ENCODE measurements at regions not wholly inside any gene's neighbourhood (a gene's known extent, or its start where the extent isn't known, plus 50 kb on each side); places are given as distances from the start of the nearest gene placed in this dataset.
"Not testable (repeated sequence)": the region's sequence is repeated elsewhere in the genome, so short reads cannot be mapped to it uniquely, and the experiment has no call there.

GRCh38 chr2:129492548-129492947 is 486.9 kb upstream of the RAB6C start:
- DNase-seq (no peak), ATAC-seq (ENCODE audit: low read depth in 2 of 2) (no peak)
- Mint-ChIP-seq H3K9me3 (peaks cover 0 to 5% (median 0%) of the 10 kb centered on the region in 7 donors), H3K27me3 (peaks cover 0 to 21% (median 4%) of the 10 kb centered on the region in 3 donors), H3K4me3 (peak overlapping the region in 1 of 8 donors; percentile 42), H3K36me3 (no peaks in the 10 kb centered on the region), H3K27ac (peak overlapping the region in 1 of 6 donors; percentile 90), H3K4me1 (no peaks in the 10 kb centered on the region)

GRCh38 chr2:129499747-129500146 is 479.7 kb upstream of the RAB6C start:
- H3K36me3 Mint-ChIP-seq: no peaks in the 10 kb centered on the region
- H3K4me1 Mint-ChIP-seq: no peaks in the 10 kb centered on the region
- no peak overlapping the region for H3K27ac Mint-ChIP-seq
- ATAC-seq (ENCODE audit: low read depth in 2 of 2): no peak
- no peak overlapping the region for H3K4me3 Mint-ChIP-seq
- no peaks in the 10 kb centered on the region for H3K27me3 Mint-ChIP-seq
- peaks cover 0 to 5% (median 0%) of the 10 kb centered on the region in 7 donors for H3K9me3 Mint-ChIP-seq
- DNase-seq: no peak

GRCh38 chr2:129502781-129503180 is 476.7 kb upstream of the RAB6C start:
- H3K27me3 Mint-ChIP-seq: no peaks in the 10 kb centered on the region
- no peak overlapping the region for H3K4me3 Mint-ChIP-seq
- H3K27ac Mint-ChIP-seq: no peak overlapping the region
- DNase-seq (no peak), ATAC-seq (ENCODE audit: low read depth in 2 of 2) (no peak)
- no peaks in the 10 kb centered on the region for H3K4me1 Mint-ChIP-seq
- no peaks in the 10 kb centered on the region for H3K36me3 Mint-ChIP-seq
- H3K9me3 Mint-ChIP-seq: peaks cover 0 to 5% (median 3%) of the 10 kb centered on the region in 7 donors

- DNase-seq: no peak
- Mint-ChIP-seq H3K36me3 (no peaks in the 10 kb centered on the region), H3K27ac (no peak overlapping the region), H3K9me3 (peaks cover 0 to 4% (median 3%) of the 10 kb centered on the region in 7 donors), H3K27me3 (peaks cover 0 to 6% (median 0%) of the 10 kb centered on the region in 3 donors), H3K4me1 (no peaks in the 10 kb centered on the region), H3K4me3 (no peak overlapping the region)
- no peak for ATAC-seq (ENCODE audit: low read depth in 2 of 2)
These were observed 474.8 kb upstream of the RAB6C start for GRCh38 chr2:129504646-129505045.

- DNase-seq: no peak
- ATAC-seq (ENCODE audit: low read depth in 2 of 2): no peak
- no peaks in the 10 kb centered on the region for H3K36me3 Mint-ChIP-seq
- peaks cover 2 to 68% (median 30%) of the 10 kb centered on the region in 7 donors for H3K9me3 Mint-ChIP-seq
- peaks cover 0 to 7% (median 0%) of the 10 kb centered on the region in 3 donors for H3K27me3 Mint-ChIP-seq
- H3K27ac Mint-ChIP-seq: no peak overlapping the region
- H3K4me1 Mint-ChIP-seq: peaks cover 0 to 4% (median 0%) of the 10 kb centered on the region in 3 donors
- H3K4me3 Mint-ChIP-seq: no peak overlapping the region
These were observed 460.5 kb upstream of the RAB6C start for GRCh38 chr2:129518937-129519336.

- not testable (repeated sequence) for ATAC-seq (ENCODE audit: low read depth in 2 of 2); H3K27me3 Mint-ChIP-seq; H3K4me3 Mint-ChIP-seq; H3K36me3 Mint-ChIP-seq; H3K27ac Mint-ChIP-seq; DNase-seq; H3K4me1 Mint-ChIP-seq
- H3K9me3 Mint-ChIP-seq: peaks cover 4 to 26% (median 12%) of the 10 kb centered on the region in 7 donors
These were observed 447.3 kb upstream of the RAB6C start for GRCh38 chr2:129532158-129532557.

GRCh38 chr2:129548880-129549279 is 430.6 kb upstream of the RAB6C start:
- Mint-ChIP-seq H3K4me1 (no peaks in the 10 kb centered on the region), H3K27ac (no peak overlapping the region), H3K4me3 (no peak overlapping the region), H3K36me3 (peaks cover 0 to 16% of the 10 kb centered on the region in 2 donors), H3K9me3 (peaks cover 6 to 28% (median 10%) of the 10 kb centered on the region in 7 donors), H3K27me3 (peaks cover 0 to 17% (median 4%) of the 10 kb centered on the region in 3 donors)
- DNase-seq: no peak
- ATAC-seq (ENCODE audit: low read depth in 2 of 2): no peak

GRCh38 chr2:129550536-129550935 is 428.9 kb upstream of the RAB6C start:
- DNase-seq (no peak), ATAC-seq (ENCODE audit: low read depth in 2 of 2) (no peak)
- no peak overlapping the region for H3K27ac Mint-ChIP-seq
- no peak overlapping the region for H3K4me3 Mint-ChIP-seq
- peaks cover 3 to 16% (median 4%) of the 10 kb centered on the region in 7 donors for H3K9me3 Mint-ChIP-seq
- peaks cover 0 to 4% of the 10 kb centered on the region in 2 donors for H3K36me3 Mint-ChIP-seq
- no peaks in the 10 kb centered on the region for H3K4me1 Mint-ChIP-seq
- H3K27me3 Mint-ChIP-seq: peaks cover 0 to 17% (median 4%) of the 10 kb centered on the region in 3 donors

- Mint-ChIP-seq H3K27ac (no peak overlapping the region), H3K9me3 (no peaks in the 10 kb centered on the region), H3K27me3 (peaks cover 0 to 10% (median 6%) of the 10 kb centered on the region in 3 donors), H3K4me1 (no peaks in the 10 kb centered on the region), H3K4me3 (no peak overlapping the region), H3K36me3 (no peaks in the 10 kb centered on the region)
- ATAC-seq (ENCODE audit: low read depth in 2 of 2) (no peak), DNase-seq (no peak)
These were observed 425.1 kb upstream of the RAB6C start for GRCh38 chr2:129554373-129554772.

- Mint-ChIP-seq H3K9me3 (peaks cover 0 to 3% (median 0%) of the 10 kb centered on the region in 7 donors), H3K36me3 (no peaks in the 10 kb centered on the region), H3K27me3 (peaks cover 0 to 6% (median 5%) of the 10 kb centered on the region in 3 donors), H3K4me1 (no peaks in the 10 kb centered on the region), H3K4me3 (no peak overlapping the region), H3K27ac (no peak overlapping the region)
- DNase-seq (no peak), ATAC-seq (ENCODE audit: low read depth in 2 of 2) (no peak)
These were observed 420.4 kb upstream of the RAB6C start for GRCh38 chr2:129559101-129559500.

GRCh38 chr2:129565551-129566109 is 413.8 kb upstream of the RAB6C start:
- no peak for ATAC-seq (ENCODE audit: low read depth in 2 of 2)
- Mint-ChIP-seq H3K27me3 (peaks cover 6 to 15% (median 12%) of the 10 kb centered on the region in 3 donors), H3K4me1 (no peaks in the 10 kb centered on the region), H3K27ac (no peak overlapping the region), H3K36me3 (peaks cover 0 to 10% of the 10 kb centered on the region in 2 donors), H3K4me3 (no peak overlapping the region), H3K9me3 (peaks cover 3 to 18% (median 8%) of the 10 kb centered on the region in 7 donors)
- DNase-seq: no peak

- not testable (repeated sequence) for H3K4me3 Mint-ChIP-seq; ATAC-seq (ENCODE audit: low read depth in 2 of 2); H3K27ac Mint-ChIP-seq; DNase-seq; H3K4me1 Mint-ChIP-seq
- Mint-ChIP-seq H3K9me3 (peaks cover 12 to 46% (median 39%) of the 10 kb centered on the region in 7 donors), H3K27me3 (peaks cover 6 to 10% (median 6%) of the 10 kb centered on the region in 3 donors), H3K36me3 (peaks cover 0 to 24% of the 10 kb centered on the region in 2 donors)
These were observed 408.7 kb upstream of the RAB6C start for GRCh38 chr2:129570812-129571211.

- ATAC-seq (ENCODE audit: low read depth in 2 of 2): no peak
- no peak for DNase-seq
- H3K27me3 Mint-ChIP-seq: peaks cover 0 to 13% (median 7%) of the 10 kb centered on the region in 3 donors
- no peak overlapping the region for H3K27ac Mint-ChIP-seq
- H3K36me3 Mint-ChIP-seq: peaks cover 0 to 15% of the 10 kb centered on the region in 2 donors
- H3K4me3 Mint-ChIP-seq: peak overlapping the region in 1 of 8 donors; percentile 16
- no peaks in the 10 kb centered on the region for H3K4me1 Mint-ChIP-seq
- peaks cover 6 to 36% (median 31%) of the 10 kb centered on the region in 7 donors for H3K9me3 Mint-ChIP-seq
These were observed 404.0 kb upstream of the RAB6C start for GRCh38 chr2:129575431-129575830.

- peaks cover 0 to 13% (median 8%) of the 10 kb centered on the region in 3 donors for H3K27me3 Mint-ChIP-seq
- no peak overlapping the region for H3K4me3 Mint-ChIP-seq
- peak overlapping the region in 1 of 6 donors; percentile 69 for H3K27ac Mint-ChIP-seq
- H3K36me3 Mint-ChIP-seq: peaks cover 0 to 11% of the 10 kb centered on the region in 2 donors
- H3K9me3 Mint-ChIP-seq: peaks cover 5 to 31% (median 28%) of the 10 kb centered on the region in 7 donors
- H3K4me1 Mint-ChIP-seq: no peaks in the 10 kb centered on the region
- DNase-seq (no peak), ATAC-seq (ENCODE audit: low read depth in 2 of 2) (no peak)
These were observed 403.6 kb upstream of the RAB6C start for GRCh38 chr2:129575880-129576279.
